IMR-90 (cell line): ENCODE measurements at regions not wholly inside any gene's neighbourhood (a gene's known extent, or its start where the extent isn't known, plus 50 kb on each side); places are given as distances from the start of the nearest gene placed in this dataset.

Experiments
- ATAC-seq: fragments of 200-7000 bp; cut with Tn5 transposase; 2 replicates; pipeline ENCODE4 v1.9.1; 2020; ENCODE audit warnings: low read depth, mild to moderate bottlenecking, moderate library complexity
- BruUV-seq: library from RNA; stranded (reverse); fragments of 400-500 nt; replicated peaks from 2 replicates; lab custom pipeline; 2021; lab: Mats Ljungman, UMichigan
- CTCF ChIA-PET: fragments of 300-600 bp; formaldehyde crosslinking; extraction: SDS; loops from one replicate; lab custom pipeline; 2021; ENCODE audit warnings: antibody characterized with exemption; lab: Yijun Ruan, JAX
- POLR2A ChIA-PET: fragments of 300-600 bp; sonication (Branson Sonifier 250); formaldehyde crosslinking; loops from one replicate; lab custom pipeline; 2022; ENCODE audit warnings: antibody characterized with exemption; ENCODE audit not compliant: unreplicated experiment; lab: Charles Lee
- DNase-seq: peaks from one replicate; pipeline ENCODE4 v3.0.0; 2013
- H2AFZ ChIP-seq: replicated peaks from 2 replicates; pipeline ENCODE3; 2013; ENCODE audit warnings: low read length, mild to moderate bottlenecking; ENCODE audit not compliant: poor library complexity
- H2AK5ac ChIP-seq: 2 replicates; pipeline ENCODE4 v1.6.1; 2013; ENCODE audit warnings: low read depth, low read length, inconsistent platforms
- H2AK9ac ChIP-seq: replicated peaks from 2 replicates; pipeline ENCODE3; 2013; ENCODE audit warnings: mild to moderate bottlenecking, low read depth, low read length, moderate library complexity; ENCODE audit not compliant: poor library complexity
- H2BK120ac ChIP-seq: 2 replicates; pipeline ENCODE4 v1.6.1; 2013; ENCODE audit warnings: low read depth, low read length, inconsistent platforms
- H2BK15ac ChIP-seq: 3 replicates; pipeline ENCODE4 v1.6.1; 2013; ENCODE audit warnings: low read depth, low read length, inconsistent platforms
- H2BK20ac ChIP-seq: 2 replicates; pipeline ENCODE4 v1.6.1; 2013; ENCODE audit warnings: low read depth, mild to moderate bottlenecking, inconsistent platforms, low read length, moderate library complexity
- H2BK5ac ChIP-seq: 2 replicates; pipeline ENCODE4 v1.6.1; 2013; ENCODE audit warnings: mild to moderate bottlenecking, low read depth, low read length, inconsistent platforms; ENCODE audit not compliant: poor library complexity, severe bottlenecking
- H3K14ac ChIP-seq: replicated peaks from 2 replicates; pipeline ENCODE4 v1.6.1; 2013; ENCODE audit warnings: low read depth, low read length, inconsistent platforms
- H3K18ac ChIP-seq: 2 replicates; pipeline ENCODE4 v1.6.1; 2013; ENCODE audit warnings: low read depth, low read length, control low read depth
- H3K23ac ChIP-seq: 2 replicates; pipeline ENCODE4 v1.6.1; 2013; ENCODE audit warnings: low read depth, low read length, inconsistent platforms
- H3K27ac ChIP-seq: 2 replicates; pipeline ENCODE4 v1.5.1; 2013; ENCODE audit warnings: mild to moderate bottlenecking, control low read depth, low read length; ENCODE audit not compliant: insufficient read depth
- H3K27me3 ChIP-seq: 2 replicates; pipeline ENCODE4 v1.6.1; 2013; ENCODE audit warnings: low read length; ENCODE audit not compliant: control insufficient read depth, insufficient read depth
- H3K36me3 ChIP-seq: 2 replicates; pipeline ENCODE4 v1.6.1; 2013; ENCODE audit warnings: low read length, mixed read lengths; ENCODE audit not compliant: control insufficient read depth, insufficient read depth
- H3K4ac ChIP-seq: 2 replicates; pipeline ENCODE4 v1.6.1; 2013; ENCODE audit warnings: low read depth, low read length, inconsistent platforms
- H3K4me1 ChIP-seq: 2 replicates; pipeline ENCODE4 v1.6.1; 2013; ENCODE audit warnings: low read length, mixed read lengths; ENCODE audit not compliant: control insufficient read depth, insufficient read depth
- H3K4me2 ChIP-seq: 2 replicates; pipeline ENCODE4 v1.6.1; 2013; ENCODE audit warnings: low read depth, mild to moderate bottlenecking, control low read depth, low read length, moderate library complexity
- H3K4me3 ChIP-seq: 2 replicates; pipeline ENCODE4 v1.5.1; 2013; ENCODE audit warnings: low read depth, mild to moderate bottlenecking, control low read depth, low read length, moderate library complexity; ENCODE audit not compliant: insufficient read depth
- H3K56ac ChIP-seq: 2 replicates; pipeline ENCODE4 v1.6.1; 2013; ENCODE audit warnings: low read length, inconsistent platforms; ENCODE audit not compliant: insufficient read depth; ENCODE audit errors: extremely low read depth
- H3K79me1 ChIP-seq, 2 experiments: 2 replicates each; pipeline ENCODE4 v1.6.1; 2013; ENCODE audit warnings: low read length in 2 of 2, inconsistent platforms in 1 of 2, low read depth in 1 of 2
- H3K9ac ChIP-seq: 2 replicates; pipeline ENCODE4 v1.6.1; 2013; ENCODE audit warnings: low read depth, low read length, control low read depth
- H3K9me1 ChIP-seq: 2 replicates; pipeline ENCODE4 v1.6.1; 2013; ENCODE audit warnings: low read length, inconsistent platforms; ENCODE audit not compliant: insufficient read depth
- H3K9me3 ChIP-seq: 2 replicates; pipeline ENCODE4 v1.6.1; 2013; ENCODE audit warnings: low read length; ENCODE audit not compliant: control insufficient read depth, insufficient read depth
- H4K20me1 ChIP-seq: 2 replicates; pipeline ENCODE4 v1.6.1; 2013; ENCODE audit warnings: low read length, inconsistent platforms; ENCODE audit not compliant: insufficient read depth
- H4K5ac ChIP-seq: 2 replicates; pipeline ENCODE4 v1.6.1; 2013; ENCODE audit warnings: mild to moderate bottlenecking, low read depth, low read length, control low read depth
- H4K8ac ChIP-seq, 2 experiments: 2 replicates each; pipeline ENCODE4 v1.6.1; 2013; ENCODE audit warnings: low read depth in 2 of 2, low read length in 2 of 2, control low read depth in 1 of 2, inconsistent platforms in 1 of 2
- H4K91ac ChIP-seq: 2 replicates; pipeline ENCODE4 v1.6.1; 2013; ENCODE audit warnings: low read depth, low read length, inconsistent platforms; ENCODE audit not compliant: insufficient read depth
- BHLHE40 ChIP-seq: fragments of 150-350 bp; IDR thresholded peaks from 2 replicates; pipeline ENCODE4 v1.6.1; 2016; ENCODE audit warnings: mild to moderate bottlenecking, low read depth, low read length
- CHD1 ChIP-seq: IDR thresholded peaks from 2 replicates; pipeline ENCODE4 v1.6.1; 2012; ENCODE audit warnings: low read depth, low read length, improper control_type of control experiment
- MAFK ChIP-seq: IDR thresholded peaks from 2 replicates; pipeline ENCODE4 v1.6.1; 2012; ENCODE audit warnings: low read depth, low read length, improper control_type of control experiment
- MAZ ChIP-seq: IDR thresholded peaks from 2 replicates; pipeline ENCODE4 v1.6.1; 2012; ENCODE audit warnings: low read depth, mild to moderate bottlenecking, low read length, improper control_type of control experiment, moderate library complexity, borderline replicate concordance
- MXI1 ChIP-seq: IDR thresholded peaks from 2 replicates; pipeline ENCODE4 v1.6.1; 2012; ENCODE audit warnings: low read depth, mild to moderate bottlenecking, low read length, moderate library complexity, borderline replicate concordance
- NFE2L2 ChIP-seq: fragments of 150-350 bp; IDR thresholded peaks from 2 replicates; pipeline ENCODE4 v1.6.1; 2016; ENCODE audit warnings: low read depth, mild to moderate bottlenecking, low read length
- POLR2A ChIP-seq: IDR thresholded peaks from 2 replicates; pipeline ENCODE4 v1.6.1; 2012; ENCODE audit warnings: mild to moderate bottlenecking, low read depth, low read length
- RCOR1 ChIP-seq: IDR thresholded peaks from 2 replicates; pipeline ENCODE4 v1.6.1; 2012; ENCODE audit warnings: mild to moderate bottlenecking, low read length, improper control_type of control experiment; ENCODE audit not compliant: insufficient replicate concordance
- RFX5 ChIP-seq: IDR thresholded peaks from 2 replicates; pipeline ENCODE4 v1.8.0; 2012; ENCODE audit warnings: low read depth, mild to moderate bottlenecking, low read length, moderate library complexity
- SMC3 ChIP-seq: fragments of 150-350 bp; IDR thresholded peaks from 2 replicates; pipeline ENCODE4 v1.6.1; 2016; ENCODE audit warnings: low read depth, mild to moderate bottlenecking, antibody characterized with exemption, low read length, moderate library complexity
- WGBS, 2 experiments: methylation state at CpG; one replicate each; pipeline versions ENCODE4 v1.1.5 to v1.1.7; 2013; ENCODE audit warnings: missing lambda C conversion rate in 2 of 2; ENCODE audit not compliant: insufficient read length in 1 of 2; ENCODE audit errors: extremely low coverage in 2 of 2; 5-methylcytosine and 5-hydroxymethylcytosine counted together
- dilution Hi-C: fragments of 300-500 bp; cut with HindIII; formaldehyde crosslinking; loops from one replicate; pipeline ENCODE4 v1.14.3; 2018; ENCODE audit warnings: low sequenced_read_pairs; ENCODE audit not compliant: unreplicated experiment
- in situ Hi-C: fragments of 300-500 bp; cut with MboI; formaldehyde crosslinking; loops from 3 replicates; pipeline ENCODE4 v1.14.3; 2019; ENCODE audit warnings: low sequenced_read_pairs, inconsistent platforms, mixed read lengths
- intact Hi-C: fragments of 100-400 bp; cut with micrococcal nuclease; formaldehyde crosslinking; loops from 2 replicates; pipeline ENCODE4 v1.10.0; 2022
- TF ChIP-seq, protein P1 (sequence below): conservative IDR thresholded peaks from 2 replicates; pipeline ENCODE4 v1.5.1; 2012; ENCODE audit warnings: mild to moderate bottlenecking, low read depth, low read length, improper control_type of control experiment

DNA sequence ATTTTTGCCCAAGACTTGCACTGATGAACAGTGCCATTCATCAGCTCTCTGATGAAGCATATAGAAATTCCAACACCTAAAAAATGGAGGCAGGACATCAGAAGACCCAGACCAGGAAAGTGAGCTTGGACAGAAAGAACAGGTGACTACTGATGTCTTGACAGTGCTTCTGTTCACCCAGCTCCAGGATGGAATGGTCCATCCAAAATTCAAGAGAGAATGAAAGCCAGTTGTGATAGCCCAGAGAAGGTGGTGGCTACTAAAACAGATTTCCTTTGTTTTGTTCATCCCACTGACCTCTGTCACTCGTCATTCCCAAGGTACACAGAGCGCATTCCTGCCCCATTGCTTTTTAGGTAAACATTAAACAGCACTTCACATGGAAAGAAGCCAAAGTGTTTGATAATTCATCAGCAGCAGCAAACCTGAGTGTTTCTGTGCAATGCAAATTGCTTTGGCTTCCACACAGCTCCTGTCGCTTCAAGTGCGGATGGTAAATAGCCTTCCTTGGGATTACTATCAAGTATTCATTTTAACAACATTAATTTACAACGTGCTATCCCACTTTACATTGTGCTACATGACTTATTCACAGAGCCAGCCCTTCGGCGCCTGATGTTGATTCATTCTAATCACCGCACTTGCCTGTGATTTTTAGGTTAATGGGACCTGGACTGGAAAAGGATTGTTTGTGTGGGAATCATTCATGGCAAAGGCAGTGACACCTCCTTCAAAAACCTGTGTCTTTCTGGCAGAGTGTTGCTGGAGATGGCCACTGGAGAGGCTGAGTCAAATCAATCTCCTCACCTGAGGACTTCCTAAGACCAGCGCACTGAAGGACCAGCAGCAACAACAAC lies 65.1 kb upstream of the TOX3 start:
- no peak overlapping the region for H2AK5ac ChIP-seq
- H3K9me1 ChIP-seq, result no peaks in the 10 kb centered on the region
- CTCF ChIA-PET, result no interaction called here
- no peaks in the 10 kb centered on the region for H3K79me1 ChIP-seq
- no peaks in the 10 kb centered on the region for H3K36me3 ChIP-seq
- H2BK15ac ChIP-seq, result no peak overlapping the region
- in situ Hi-C loops (no loop called here), intact Hi-C loops (no loop called here), dilution Hi-C loops (no loop called here)
- H4K20me1 ChIP-seq, result no peaks in the 10 kb centered on the region
- H2BK5ac ChIP-seq, result no peak overlapping the region
- BruUV-seq, result no TSS peak
- no peak overlapping the region for H4K8ac ChIP-seq
- peaks cover 11% of the 10 kb centered on the region for H3K9me3 ChIP-seq
- H3K18ac ChIP-seq, result no peak overlapping the region
- H3K23ac ChIP-seq, result no peak overlapping the region
- H2AK9ac ChIP-seq, result no peak overlapping the region
- no peak overlapping the region for H3K14ac ChIP-seq
- H2BK120ac ChIP-seq, result no peak overlapping the region
- no peak overlapping the region for H3K56ac ChIP-seq
- H2BK20ac ChIP-seq, result no peak overlapping the region
- no peaks in the 10 kb centered on the region for H3K4me1 ChIP-seq
- ATAC-seq (no peak), DNase-seq (no peak)
- no peak overlapping the region for H3K9ac ChIP-seq
- H3K27ac ChIP-seq, result no peak overlapping the region
- H3K4me3 ChIP-seq, result no peak overlapping the region
- no peak overlapping the region for H4K91ac ChIP-seq
- POLR2A ChIA-PET, result no interaction called here
- H4K5ac ChIP-seq, result no peak overlapping the region
- no peaks in the 10 kb centered on the region for H3K27me3 ChIP-seq
- no peak overlapping the region for H2AFZ ChIP-seq
- no peak overlapping the region for H3K4ac ChIP-seq
- no CpG with 5 or more reads among the region's 9 CpGs for WGBS, 2 experiments
- TF ChIP-seq RCOR1 (no peak), POLR2A (no peak), NFE2L2 (no peak), MAFK (no peak), BHLHE40 (no peak), CHD1 (no peak), SMC3 (no peak), MAZ (no peak), RFX5 (no peak), MXI1 (no peak)
- TF ChIP-seq, protein P1, sequence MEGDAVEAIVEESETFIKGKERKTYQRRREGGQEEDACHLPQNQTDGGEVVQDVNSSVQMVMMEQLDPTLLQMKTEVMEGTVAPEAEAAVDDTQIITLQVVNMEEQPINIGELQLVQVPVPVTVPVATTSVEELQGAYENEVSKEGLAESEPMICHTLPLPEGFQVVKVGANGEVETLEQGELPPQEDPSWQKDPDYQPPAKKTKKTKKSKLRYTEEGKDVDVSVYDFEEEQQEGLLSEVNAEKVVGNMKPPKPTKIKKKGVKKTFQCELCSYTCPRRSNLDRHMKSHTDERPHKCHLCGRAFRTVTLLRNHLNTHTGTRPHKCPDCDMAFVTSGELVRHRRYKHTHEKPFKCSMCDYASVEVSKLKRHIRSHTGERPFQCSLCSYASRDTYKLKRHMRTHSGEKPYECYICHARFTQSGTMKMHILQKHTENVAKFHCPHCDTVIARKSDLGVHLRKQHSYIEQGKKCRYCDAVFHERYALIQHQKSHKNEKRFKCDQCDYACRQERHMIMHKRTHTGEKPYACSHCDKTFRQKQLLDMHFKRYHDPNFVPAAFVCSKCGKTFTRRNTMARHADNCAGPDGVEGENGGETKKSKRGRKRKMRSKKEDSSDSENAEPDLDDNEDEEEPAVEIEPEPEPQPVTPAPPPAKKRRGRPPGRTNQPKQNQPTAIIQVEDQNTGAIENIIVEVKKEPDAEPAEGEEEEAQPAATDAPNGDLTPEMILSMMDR, result no peak
- no peak overlapping the region for H3K4me2 ChIP-seq
